Colonic mucosa (tissue), 4 donors: ENCODE measurements at regions not wholly inside any gene's neighbourhood (a gene's known extent, or its start where the extent isn't known, plus 50 kb on each side); places are given as distances from the start of the nearest gene placed in this dataset.

ENCODE experiments used
- DNase-seq: peaks from one replicate; pipeline ENCODE4 v3.0.0-alpha.2; 2020
- H3K27ac ChIP-seq: fragments of 200-600 bp; one replicate; pipeline ENCODE4 v1.8.0; 2021
- H3K27me3 ChIP-seq: fragments of 200-600 bp; one replicate; pipeline ENCODE4 v1.8.0; 2021
- H3K36me3 ChIP-seq: fragments of 200-600 bp; one replicate; pipeline ENCODE4 v1.8.0; 2021
- H3K4me1 ChIP-seq: fragments of 200-600 bp; one replicate; pipeline ENCODE4 v1.8.0; 2021; ENCODE audit warnings: mild to moderate bottlenecking
- H3K4me3 ChIP-seq: fragments of 200-600 bp; one replicate; pipeline ENCODE4 v1.8.0; 2021
- H3K9ac ChIP-seq, 2 donors: one replicate each; pipeline ENCODE4 v1.7.0; 2013; ENCODE audit warnings: control low read depth in 2 of 2, low read depth in 2 of 2, low read length in 2 of 2
- H3K9me3 ChIP-seq: fragments of 200-600 bp; one replicate; pipeline ENCODE4 v1.8.0; 2021
- intact Hi-C: fragments of 100-400 bp; cut with DNase I; formaldehyde crosslinking; loops from one replicate; pipeline ENCODE4 v1.14.1; 2022
- TF ChIP-seq, protein P1 (sequence below): fragments of 200-600 bp; IDR thresholded peaks from one replicate; pipeline ENCODE4 v1.8.0; 2022; ENCODE audit warnings: antibody characterized with exemption, mild to moderate bottlenecking
- donor health status: healthy.
- donor health status: DM: no; HTN: no; CAD: no.
- donor health status: DM: no; HTN: no; CAD: no.

DNA sequence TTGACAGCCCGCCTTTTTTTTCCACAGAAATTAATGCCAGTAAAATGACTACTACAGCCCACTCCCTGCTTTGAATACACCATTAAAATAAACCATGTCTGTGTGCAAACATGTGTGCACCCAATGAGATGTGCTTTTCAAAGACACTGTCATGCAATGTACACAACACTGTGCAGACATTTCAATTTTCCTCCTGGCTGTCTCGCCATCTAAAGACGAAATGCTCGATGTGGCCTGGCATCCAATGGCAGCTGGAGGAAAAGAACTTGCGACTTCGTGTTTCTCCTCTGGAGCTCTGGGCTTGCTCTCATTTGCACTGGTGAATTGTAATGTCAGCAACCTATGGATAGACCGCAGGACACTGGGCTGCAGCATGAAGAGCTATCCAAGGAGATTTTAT lies 147.0 kb upstream of the NAV2 start:
- H3K36me3 ChIP-seq = no peaks in the 10 kb centered on the region
- no peak overlapping the region for H3K4me3 ChIP-seq
- H3K4me1 ChIP-seq = no peaks in the 10 kb centered on the region
- no peak for DNase-seq
- no peaks in the 10 kb centered on the region for H3K27me3 ChIP-seq
- TF ChIP-seq, protein P1, sequence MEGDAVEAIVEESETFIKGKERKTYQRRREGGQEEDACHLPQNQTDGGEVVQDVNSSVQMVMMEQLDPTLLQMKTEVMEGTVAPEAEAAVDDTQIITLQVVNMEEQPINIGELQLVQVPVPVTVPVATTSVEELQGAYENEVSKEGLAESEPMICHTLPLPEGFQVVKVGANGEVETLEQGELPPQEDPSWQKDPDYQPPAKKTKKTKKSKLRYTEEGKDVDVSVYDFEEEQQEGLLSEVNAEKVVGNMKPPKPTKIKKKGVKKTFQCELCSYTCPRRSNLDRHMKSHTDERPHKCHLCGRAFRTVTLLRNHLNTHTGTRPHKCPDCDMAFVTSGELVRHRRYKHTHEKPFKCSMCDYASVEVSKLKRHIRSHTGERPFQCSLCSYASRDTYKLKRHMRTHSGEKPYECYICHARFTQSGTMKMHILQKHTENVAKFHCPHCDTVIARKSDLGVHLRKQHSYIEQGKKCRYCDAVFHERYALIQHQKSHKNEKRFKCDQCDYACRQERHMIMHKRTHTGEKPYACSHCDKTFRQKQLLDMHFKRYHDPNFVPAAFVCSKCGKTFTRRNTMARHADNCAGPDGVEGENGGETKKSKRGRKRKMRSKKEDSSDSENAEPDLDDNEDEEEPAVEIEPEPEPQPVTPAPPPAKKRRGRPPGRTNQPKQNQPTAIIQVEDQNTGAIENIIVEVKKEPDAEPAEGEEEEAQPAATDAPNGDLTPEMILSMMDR = no peak
- H3K9me3 ChIP-seq = no peaks in the 10 kb centered on the region
- intact Hi-C loops = loop anchor here (2.0 to 10.0 kb wide), 2 partner anchors 239 to 337 kb away; no protein-coding TSS in a partner anchor
- no peak overlapping the region for H3K9ac ChIP-seq
- H3K27ac ChIP-seq = no peak overlapping the region

DNA sequence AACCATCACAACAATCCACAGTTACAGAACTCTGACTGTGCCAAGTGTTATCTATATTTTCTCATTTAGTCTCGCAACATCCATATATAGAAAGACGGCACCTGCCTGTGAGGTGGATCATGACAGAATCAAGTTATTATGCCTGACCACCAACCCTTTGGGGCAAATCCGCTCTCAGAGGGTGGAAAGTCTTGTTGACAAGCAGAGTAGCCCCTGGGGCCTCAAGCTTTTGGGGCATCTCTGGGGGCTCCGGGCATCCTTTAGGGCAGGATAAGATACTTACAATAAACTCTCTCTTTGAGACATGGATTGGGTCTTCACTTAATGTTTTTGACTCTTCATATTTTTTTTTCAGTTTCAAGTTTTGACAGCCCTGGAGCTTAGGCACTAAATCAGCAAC lies 150.5 kb upstream of the NAV2 start:
- no peak overlapping the region for H3K9ac ChIP-seq
- no peaks in the 10 kb centered on the region for H3K36me3 ChIP-seq
- H3K27me3 ChIP-seq = no peaks in the 10 kb centered on the region
- intact Hi-C loops = loop anchor here (10.0 kb wide), 1 partner anchor 243 kb away; no protein-coding TSS in a partner anchor
- DNase-seq = no peak
- no peaks in the 10 kb centered on the region for H3K4me1 ChIP-seq
- H3K27ac ChIP-seq = no peak overlapping the region
- H3K9me3 ChIP-seq = no peaks in the 10 kb centered on the region
- H3K4me3 ChIP-seq = no peak overlapping the region
- TF ChIP-seq, protein P1 = no peak

DNA sequence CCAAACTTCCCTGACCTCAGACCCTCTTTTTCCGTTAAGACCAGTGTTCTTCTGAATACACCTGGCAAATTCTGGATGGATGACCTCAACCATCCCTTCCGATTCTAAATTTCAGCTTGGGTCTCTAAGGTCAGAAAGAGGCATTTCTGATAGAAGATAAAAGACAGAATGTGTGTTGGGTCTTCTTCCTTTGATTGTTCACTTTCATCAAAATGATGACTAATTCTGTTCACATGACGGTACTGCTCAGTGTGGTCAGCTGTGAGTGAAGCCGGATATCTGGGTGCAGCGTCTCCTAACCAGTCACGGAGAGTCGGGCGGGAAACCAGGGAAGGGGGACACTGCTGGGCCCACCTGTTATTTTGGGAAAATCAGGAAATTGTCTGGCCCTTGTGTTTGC lies 151.6 kb upstream of the NAV2 start:
- intact Hi-C loops = loop anchor here (2.0 to 10.0 kb wide), 2 partner anchors 184 to 244 kb away; no protein-coding TSS in a partner anchor
- Histone ChIP-seq H3K9ac (no peak overlapping the region), H3K36me3 (no peaks in the 10 kb centered on the region), H3K27me3 (no peaks in the 10 kb centered on the region), H3K4me3 (no peak overlapping the region), H3K9me3 (no peaks in the 10 kb centered on the region), H3K27ac (no peak overlapping the region), H3K4me1 (no peaks in the 10 kb centered on the region)
- TF ChIP-seq, protein P1 = no peak
- no peak for DNase-seq

DNA sequence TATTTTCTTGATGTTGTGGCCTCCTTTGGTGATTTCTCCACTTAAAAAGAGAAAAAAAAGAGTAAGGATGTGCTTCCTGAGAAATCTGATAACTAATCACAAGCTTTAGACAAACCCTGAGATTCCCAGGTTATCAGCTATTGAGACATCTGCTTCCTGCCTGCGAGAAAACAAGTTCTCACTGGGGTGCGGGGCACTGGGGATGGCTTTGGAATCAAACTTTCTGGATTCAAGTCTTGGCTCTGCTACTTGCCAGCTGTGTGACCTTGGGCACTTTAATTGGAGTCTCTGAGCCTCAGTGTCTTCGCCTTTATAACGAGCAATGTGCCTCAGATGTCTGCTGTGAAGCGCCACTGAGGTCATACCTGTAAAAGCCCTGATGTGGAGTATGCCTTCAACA lies 152.5 kb upstream of the NAV2 start:
- H3K27ac ChIP-seq = no peak overlapping the region
- H3K9ac ChIP-seq = no peak overlapping the region
- H3K9me3 ChIP-seq = no peaks in the 10 kb centered on the region
- H3K4me1 ChIP-seq = no peaks in the 10 kb centered on the region
- intact Hi-C loops = loop anchor here (2.0 to 10.0 kb wide), 2 partner anchors 185 to 245 kb away; no protein-coding TSS in a partner anchor
- no peak for DNase-seq
- no peaks in the 10 kb centered on the region for H3K36me3 ChIP-seq
- TF ChIP-seq, protein P1 = no peak
- H3K4me3 ChIP-seq = no peak overlapping the region
- no peaks in the 10 kb centered on the region for H3K27me3 ChIP-seq

DNA sequence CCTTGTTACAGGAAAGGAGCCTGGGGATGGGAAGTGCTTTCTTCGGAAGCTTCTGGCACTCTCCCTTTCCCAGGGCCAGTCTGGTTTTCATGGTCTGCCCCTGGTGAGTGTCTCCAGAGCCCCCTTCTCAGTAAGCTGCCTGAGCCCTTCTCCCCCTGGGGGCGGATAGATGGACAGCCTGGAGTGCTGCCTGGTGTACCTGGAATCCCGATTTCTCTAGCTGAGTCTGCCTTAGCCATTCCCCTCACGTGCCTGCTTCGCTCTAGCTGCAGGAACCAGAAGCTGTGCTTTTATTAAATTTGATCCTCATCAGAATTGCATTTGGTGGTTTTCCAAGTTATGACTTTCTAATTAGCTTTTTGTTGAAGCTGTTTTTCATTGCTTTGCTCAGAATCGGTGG lies 152.9 kb upstream of the NAV2 start:
- Histone ChIP-seq H3K27ac (no peak overlapping the region), H3K36me3 (no peaks in the 10 kb centered on the region), H3K9ac (no peak overlapping the region), H3K4me1 (no peaks in the 10 kb centered on the region), H3K4me3 (no peak overlapping the region), H3K9me3 (no peaks in the 10 kb centered on the region), H3K27me3 (no peaks in the 10 kb centered on the region)
- TF ChIP-seq, protein P1 = no peak
- no peak for DNase-seq
- intact Hi-C loops = loop anchor here (2.0 to 10.0 kb wide), 4 partner anchors 185 to 795 kb away; no protein-coding TSS in a partner anchor
